Heart left ventricle (tissue), 13 donors: ENCODE measurements at regions not wholly inside any gene's neighbourhood (a gene's known extent, or its start where the extent isn't known, plus 50 kb on each side); places are given as distances from the start of the nearest gene placed in this dataset.

Experiments
- CTCF ChIP-seq, 12 donors: fragments of 200-600 bp; sonication (generic) in 4 of 12; IDR thresholded peaks; one replicate each; pipeline versions ENCODE4 v1.5.0 to v1.8.0; 2018 to 2022; ENCODE audit warnings: antibody characterized with exemption in 12 of 12, mild to moderate bottlenecking in 5 of 12
- POLR2A ChIP-seq, 2 donors: fragments of 450-650 bp; IDR thresholded peaks; one replicate each; pipeline ENCODE4 v1.6.1; 2017; ENCODE audit warnings: antibody characterized with exemption in 2 of 2, mild to moderate bottlenecking in 2 of 2, moderate library complexity in 2 of 2
- donor health status: ischemic (EF 13 %, LVEDD 7.1; RV severe dilation, severe dysfunction).
- donor health status: DM: no; HTN: yes; CAD: no.
- donor health status: DM: no; HTN: no; CAD: no.
- donor health status: ischemic (EF 25% LVEDD 6.9; RV normal size, moderate dysfunction).
- donor health status: ischemic (EF 25% LVEDD 5.7; RV mildly dilated, moderate dysfunction).
- donor health status: ischemic (EF 35%, LVEDD 5.7; RV mildly dilated, moderate dysfunction).
- donor health status: nonischemic (EF 11% LVEDD 7.7; RV severe dilation, severe dysfunction).
- donor health status: DM: yes; HTN: yes; CAD: no.
- donor health status: PGD.
- donor health status: ischemic (EF 29% LVEDD 5.4; RV normal size, mild dysfunction).
- donor health status: nonischemic (EF 23%, LVEDD 6.1; RV moderate dilation, normal function).

DNA sequence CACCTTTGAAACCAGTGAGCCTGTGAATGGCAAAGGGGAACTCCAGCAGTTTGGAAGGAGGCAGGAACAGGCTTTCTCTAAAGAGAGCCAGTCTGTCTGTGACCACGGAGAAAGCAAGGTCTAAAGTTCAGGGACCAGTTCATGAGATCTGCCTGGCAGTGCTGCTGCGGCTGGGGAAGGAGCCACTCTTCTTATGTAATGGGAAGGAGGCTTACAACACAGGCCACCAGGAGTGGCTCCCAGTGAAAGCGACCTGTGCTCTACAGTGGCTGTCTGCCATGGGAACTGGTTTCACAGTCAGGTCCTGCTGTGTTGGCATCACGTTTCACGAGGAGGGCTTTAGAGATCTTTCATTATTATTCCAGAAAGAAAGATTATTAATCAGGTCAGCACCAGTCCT lies 291.9 kb upstream of the PRDM1 start:
- TF ChIP-seq CTCF (IDR thresholded peaks at IDR 0.05) (no peak), POLR2A (IDR thresholded peaks at IDR 0.05) (no peak)
